Ovary (tissue), 7 donors: ENCODE measurements at regions not wholly inside any gene's neighbourhood (a gene's known extent, or its start where the extent isn't known, plus 50 kb on each side); places are given as distances from the start of the nearest gene placed in this dataset.

ENCODE experiments used
- DNase-seq, 5 donors: peaks; one replicate each; pipeline ENCODE4 v3.0.0-alpha.2; 2019 to 2020
- H3K27ac ChIP-seq, 2 donors: fragments of 200-600 bp; one replicate each; pipeline versions ENCODE4 v1.5.1 to v1.8.0; 2019 to 2022
- H3K27me3 ChIP-seq: fragments of 200-600 bp; one replicate; pipeline ENCODE4 v1.8.0; 2022
- H3K36me3 ChIP-seq: fragments of 200-600 bp; sonication (generic); one replicate; pipeline ENCODE4 v1.5.1; 2019
- H3K4me1 ChIP-seq: one replicate; pipeline ENCODE4 v1.8.1; 2013; ENCODE audit warnings: mild to moderate bottlenecking, moderate library complexity; ENCODE audit not compliant: insufficient read depth
- H3K4me3 ChIP-seq: fragments of 200-600 bp; sonication (generic); one replicate; pipeline ENCODE4 v1.5.1; 2017
- H3K9me3 ChIP-seq, 2 donors: fragments of 200-600 bp in 1 of 2; sonication (generic) in 1 of 2; one replicate each; pipeline versions ENCODE4 v1.5.1 to v1.8.1; 2013 to 2019; ENCODE audit warnings: mild to moderate bottlenecking in 1 of 2, moderate library complexity in 1 of 2
- EP300 ChIP-seq: sonication (generic); formaldehyde crosslinking; IDR thresholded peaks from one replicate; pipeline ENCODE4 v1.6.1; 2017; ENCODE audit warnings: antibody characterized with exemption
- POLR2A ChIP-seq: fragments of 450-650 bp; IDR thresholded peaks from one replicate; pipeline ENCODE4 v1.6.1; 2017; ENCODE audit warnings: antibody characterized with exemption, mild to moderate bottlenecking, moderate library complexity
- WGBS, 3 donors: extraction: QIAGEN DNeasy Blood & Tissue Kit in 1 of 3; methylation state at CpG; one replicate each; pipeline versions ENCODE4 v1.1.5 to v1.1.7; 2013 to 2017; 5-methylcytosine and 5-hydroxymethylcytosine counted together
- intact Hi-C, 4 donors: fragments of 100-400 bp; cut with DNase I; formaldehyde crosslinking; loops; one replicate each; pipeline versions ENCODE4 v1.11.0 to v1.15.1; 2022 to 2023
- TF ChIP-seq, protein P1 (sequence below), 3 donors: fragments of 450-650 bp in 2 of 3; fragments of 200-600 bp in 1 of 3; IDR thresholded peaks; one replicate each; pipeline versions ENCODE4 v1.5.1 to v1.8.0; 2016 to 2022; ENCODE audit warnings: antibody characterized with exemption in 3 of 3, mild to moderate bottlenecking in 1 of 3
- donor health status: DM: no; HTN: no; CAD: no; lungs with moderate emphysema.
- donor health status: DM: no; HTN: no; CAD: no.
- donor health status: Bipolar disorder and iron deficiency.
- donor health status: DM: no; HTN: no; CAD: no.
- donor health status: DM: yes; HTN: yes; CAD: no.

- no peaks in the 10 kb centered on the region for H3K27me3 ChIP-seq
- no peaks in the 10 kb centered on the region for H3K4me1 ChIP-seq
- DNase-seq = no peak
- intact Hi-C loops = loop anchor here in 2 of 4 donors (5.0 to 10.0 kb wide), 2 partner anchors 238 to 241 kb away; no protein-coding TSS in a partner anchor
- H3K9me3 ChIP-seq = no peaks in the 10 kb centered on the region
- H3K36me3 ChIP-seq = no peaks in the 10 kb centered on the region
- no peak overlapping the region for H3K27ac ChIP-seq
- no peak overlapping the region for H3K4me3 ChIP-seq
- TF ChIP-seq EP300 (no peak), POLR2A (no peak)
- TF ChIP-seq, protein P1, sequence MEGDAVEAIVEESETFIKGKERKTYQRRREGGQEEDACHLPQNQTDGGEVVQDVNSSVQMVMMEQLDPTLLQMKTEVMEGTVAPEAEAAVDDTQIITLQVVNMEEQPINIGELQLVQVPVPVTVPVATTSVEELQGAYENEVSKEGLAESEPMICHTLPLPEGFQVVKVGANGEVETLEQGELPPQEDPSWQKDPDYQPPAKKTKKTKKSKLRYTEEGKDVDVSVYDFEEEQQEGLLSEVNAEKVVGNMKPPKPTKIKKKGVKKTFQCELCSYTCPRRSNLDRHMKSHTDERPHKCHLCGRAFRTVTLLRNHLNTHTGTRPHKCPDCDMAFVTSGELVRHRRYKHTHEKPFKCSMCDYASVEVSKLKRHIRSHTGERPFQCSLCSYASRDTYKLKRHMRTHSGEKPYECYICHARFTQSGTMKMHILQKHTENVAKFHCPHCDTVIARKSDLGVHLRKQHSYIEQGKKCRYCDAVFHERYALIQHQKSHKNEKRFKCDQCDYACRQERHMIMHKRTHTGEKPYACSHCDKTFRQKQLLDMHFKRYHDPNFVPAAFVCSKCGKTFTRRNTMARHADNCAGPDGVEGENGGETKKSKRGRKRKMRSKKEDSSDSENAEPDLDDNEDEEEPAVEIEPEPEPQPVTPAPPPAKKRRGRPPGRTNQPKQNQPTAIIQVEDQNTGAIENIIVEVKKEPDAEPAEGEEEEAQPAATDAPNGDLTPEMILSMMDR (IDR thresholded peaks at IDR 0.05) = no peak
- WGBS, 3 donors = 69 to 79% (median 72%) methylated on average over 8 of the region's 8 CpGs
Observed at GRCh38 chr1:181425566-181425965, 57.8 kb upstream of the CACNA1E start.

DNA sequence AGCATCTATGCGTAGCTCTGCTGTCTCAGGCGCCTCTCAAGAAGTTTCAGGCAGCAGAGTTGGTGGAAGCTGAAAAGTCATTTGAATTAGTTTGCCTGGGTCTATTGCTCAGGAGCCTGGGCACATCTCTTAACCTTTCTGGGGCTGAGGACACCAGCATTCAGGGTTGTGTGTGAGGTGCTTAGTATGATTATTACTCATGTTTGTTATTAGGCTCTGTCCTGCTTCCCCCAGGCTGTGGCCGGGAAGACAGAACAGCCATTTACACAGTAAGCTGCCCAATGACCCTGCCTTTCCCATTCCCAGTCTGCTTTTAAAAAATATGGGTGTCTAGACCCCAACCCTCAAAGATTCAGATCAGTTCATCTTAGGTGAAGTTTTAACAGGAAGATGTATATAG is 53.9 kb upstream of the CACNA1E start:
- H3K27me3 ChIP-seq = no peaks in the 10 kb centered on the region
- H3K9me3 ChIP-seq = no peaks in the 10 kb centered on the region
- no peaks in the 10 kb centered on the region for H3K4me1 ChIP-seq
- H3K27ac ChIP-seq = no peak overlapping the region
- H3K4me3 ChIP-seq = no peak overlapping the region
- WGBS, 3 donors = 88 to 100% (median 98%) methylated on average over 3 of the region's 3 CpGs
- intact Hi-C loops = loop anchor here in 2 of 4 donors (5.0 to 10.0 kb wide), 2 partner anchors 242 to 245 kb away; no protein-coding TSS in a partner anchor
- TF ChIP-seq EP300 (no peak), POLR2A (no peak)
- TF ChIP-seq, protein P1 (IDR thresholded peaks at IDR 0.05) = no peak
- H3K36me3 ChIP-seq = no peaks in the 10 kb centered on the region
- DNase-seq = no peak

- TF ChIP-seq POLR2A (no peak), EP300 (no peak)
- TF ChIP-seq, protein P1 (IDR thresholded peaks at IDR 0.05) = no peak
- 16 to 31% (median 17%) methylated on average over 8 of the region's 8 CpGs for WGBS, 3 donors
- no peaks in the 10 kb centered on the region for H3K27me3 ChIP-seq
- intact Hi-C loops = no loop called here
- H3K9me3 ChIP-seq = no peaks in the 10 kb centered on the region
- no peak overlapping the region for H3K27ac ChIP-seq
- no peak for DNase-seq
- H3K4me3 ChIP-seq = no peak overlapping the region
- no peaks in the 10 kb centered on the region for H3K36me3 ChIP-seq
- no peaks in the 10 kb centered on the region for H3K4me1 ChIP-seq
Observed at GRCh38 chr1:181430015-181430885, 53.1 kb upstream of the CACNA1E start.
